ENCODE measurements at regions not wholly inside any gene's neighbourhood (a gene's known extent, or its start where the extent isn't known, plus 50 kb on each side); places are given as distances from the start of the nearest gene placed in this dataset.

DNA sequence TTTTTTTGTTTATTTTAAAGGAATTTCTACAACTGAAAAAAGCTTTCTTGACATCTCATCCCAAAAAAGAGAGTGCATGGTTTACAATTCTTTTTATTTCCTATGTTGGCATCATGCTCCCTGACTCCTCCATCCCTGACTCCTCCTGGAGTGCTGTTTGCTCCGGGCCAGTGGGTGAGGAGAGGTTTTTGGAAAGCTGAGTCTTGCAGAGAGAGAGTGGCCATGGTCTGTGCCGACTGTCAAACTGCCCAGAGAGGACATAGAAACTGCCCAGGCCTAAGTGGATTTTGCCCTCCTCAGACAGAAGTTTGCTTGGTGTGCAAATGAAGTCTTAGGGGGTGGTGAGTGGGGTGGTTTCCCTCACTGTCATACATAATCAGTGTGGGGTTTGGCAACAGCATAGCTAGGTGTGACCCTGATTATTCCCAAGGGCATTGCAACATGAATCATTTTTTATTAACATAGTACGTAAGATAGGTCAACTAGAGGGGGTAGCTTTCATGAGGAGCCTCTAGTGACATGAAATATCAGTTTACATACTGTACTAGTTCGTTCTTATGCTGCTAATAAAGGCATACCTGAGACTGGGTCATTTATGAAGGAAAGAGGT, 179.8 kb upstream of the UBL3 start:
- H3K4me1 Mint-ChIP-seq (ENCODE audit: unreplicated experiment), result peaks cover 33% of the 10 kb centered on the region
- H3K27ac Mint-ChIP-seq (ENCODE audit: unreplicated experiment), result no peak overlapping the region
- no peak overlapping the region for H3K4me3 Mint-ChIP-seq (ENCODE audit: unreplicated experiment)
- H3K36me3 Mint-ChIP-seq (ENCODE audit: unreplicated experiment), result no peaks in the 10 kb centered on the region
- TF ChIP-seq CTCF (IDR thresholded peaks at IDR 0.05), result no peak
- no peaks in the 10 kb centered on the region for H3K9me3 Mint-ChIP-seq (ENCODE audit: unreplicated experiment)
- no peaks in the 10 kb centered on the region for H3K27me3 Mint-ChIP-seq (ENCODE audit: unreplicated experiment)
- no peak for DNase-seq (ENCODE audit: extremely low spot score, unreplicated experiment)

DNA sequence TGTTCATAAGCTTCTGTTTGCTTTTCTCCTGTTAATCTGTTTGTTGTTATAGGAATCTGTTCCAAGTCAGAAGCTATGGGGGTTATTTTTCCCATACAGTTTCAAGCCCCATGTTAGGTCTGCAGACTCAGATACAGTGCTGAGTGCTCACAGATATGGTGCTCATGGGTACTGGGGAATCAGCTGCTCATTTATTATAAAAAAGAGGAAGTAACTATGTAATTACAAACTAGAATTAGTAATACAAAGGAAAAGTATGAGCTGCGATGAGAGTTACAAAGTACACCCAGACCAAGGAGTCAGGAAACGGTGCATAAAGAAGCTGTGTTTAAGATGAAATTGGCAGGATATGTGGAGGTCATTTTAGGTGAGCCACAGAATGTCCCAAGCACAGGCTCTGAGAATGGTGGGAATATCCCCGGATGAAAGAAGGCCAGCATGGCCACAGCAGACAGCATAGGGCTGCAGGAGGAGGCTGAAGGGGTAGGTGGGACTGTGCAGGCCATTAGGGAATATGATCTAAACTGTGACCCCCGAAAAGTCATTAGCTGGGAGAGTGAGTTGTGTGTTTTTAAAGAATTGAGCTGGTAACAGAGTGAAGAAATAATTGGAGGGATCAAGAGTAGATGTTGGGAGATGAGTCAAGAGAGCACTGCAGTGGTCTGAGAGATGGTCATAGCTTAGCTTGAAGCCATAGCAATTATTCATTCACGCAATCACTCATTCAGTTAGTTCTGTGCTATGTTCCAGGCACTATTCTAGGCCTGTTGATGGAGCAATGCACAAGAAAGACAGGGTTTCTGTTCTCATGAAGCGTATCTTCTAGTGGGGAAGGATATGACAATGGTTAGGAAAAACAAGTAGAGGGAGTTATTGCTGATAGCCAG, 177.4 kb upstream of the UBL3 start:
- H3K27ac Mint-ChIP-seq (ENCODE audit: unreplicated experiment), result no peak overlapping the region
- no peaks in the 10 kb centered on the region for H3K9me3 Mint-ChIP-seq (ENCODE audit: unreplicated experiment)
- H3K36me3 Mint-ChIP-seq (ENCODE audit: unreplicated experiment), result no peaks in the 10 kb centered on the region
- no peak overlapping the region for H3K4me3 Mint-ChIP-seq (ENCODE audit: unreplicated experiment)
- H3K27me3 Mint-ChIP-seq (ENCODE audit: unreplicated experiment), result no peaks in the 10 kb centered on the region
- H3K4me1 Mint-ChIP-seq (ENCODE audit: unreplicated experiment), result peaks cover 20% of the 10 kb centered on the region
- no peak for DNase-seq (ENCODE audit: extremely low spot score, unreplicated experiment)
- no peak for TF ChIP-seq CTCF (IDR thresholded peaks at IDR 0.05)

GRCh38 chr13:30026909-30027308, 176.5 kb upstream of the UBL3 start:
- Mint-ChIP-seq H3K36me3 (ENCODE audit: unreplicated experiment) (no peaks in the 10 kb centered on the region), H3K27me3 (ENCODE audit: unreplicated experiment) (no peaks in the 10 kb centered on the region), H3K27ac (ENCODE audit: unreplicated experiment) (no peak overlapping the region), H3K9me3 (ENCODE audit: unreplicated experiment) (no peaks in the 10 kb centered on the region), H3K4me1 (ENCODE audit: unreplicated experiment) (peaks cover 18% of the 10 kb centered on the region), H3K4me3 (ENCODE audit: unreplicated experiment) (no peak overlapping the region)
- TF ChIP-seq CTCF (IDR thresholded peaks at IDR 0.05), result no peak
- no peak for DNase-seq (ENCODE audit: extremely low spot score, unreplicated experiment)

DNA sequence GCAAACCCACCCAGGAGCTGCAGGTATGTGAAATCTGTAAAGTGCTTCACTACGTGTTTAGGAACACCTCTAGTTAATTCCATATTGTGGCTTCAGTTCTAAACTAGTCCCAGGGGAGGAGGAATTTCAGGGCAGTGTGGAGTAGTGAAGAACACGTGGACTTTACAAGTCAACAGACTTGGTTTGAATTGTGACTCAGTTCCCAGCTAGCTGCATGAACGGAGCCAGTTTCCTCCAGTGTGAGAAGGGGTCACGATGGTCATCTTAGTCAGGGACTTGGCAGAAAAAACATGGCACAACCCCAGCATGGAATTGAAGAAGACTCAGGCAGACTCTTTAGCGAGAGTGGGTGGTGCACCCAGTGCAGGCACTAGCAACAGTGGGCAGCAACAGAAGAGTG, 175.7 kb upstream of the UBL3 start:
- Mint-ChIP-seq H3K27me3 (ENCODE audit: unreplicated experiment) (no peaks in the 10 kb centered on the region), H3K4me1 (ENCODE audit: unreplicated experiment) (peaks cover 21% of the 10 kb centered on the region), H3K4me3 (ENCODE audit: unreplicated experiment) (no peak overlapping the region), H3K27ac (ENCODE audit: unreplicated experiment) (no peak overlapping the region), H3K36me3 (ENCODE audit: unreplicated experiment) (no peaks in the 10 kb centered on the region), H3K9me3 (ENCODE audit: unreplicated experiment) (no peaks in the 10 kb centered on the region)
- TF ChIP-seq CTCF (IDR thresholded peaks at IDR 0.05), result no peak
- no peak for DNase-seq (ENCODE audit: extremely low spot score, unreplicated experiment)

DNA sequence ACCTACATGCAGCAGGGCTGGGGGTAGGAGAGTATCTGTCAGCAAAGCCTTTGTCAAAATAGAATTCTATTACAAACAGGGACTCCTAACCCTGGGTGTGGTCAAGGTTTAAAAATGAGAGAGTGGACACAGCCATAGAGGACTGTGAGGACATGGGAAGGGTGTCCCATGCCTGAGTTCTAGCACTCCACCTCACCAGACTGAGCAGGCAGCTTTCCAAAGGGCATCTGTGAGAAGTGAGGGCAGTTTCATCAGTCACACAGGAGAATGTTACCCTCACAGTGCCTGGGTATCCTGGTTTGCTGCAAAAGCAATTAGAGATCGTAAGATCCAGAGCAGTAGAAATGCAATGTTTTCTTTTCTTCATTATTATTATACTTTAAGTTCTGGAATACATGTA, 174.9 kb upstream of the UBL3 start:
- no peak overlapping the region for H3K4me3 Mint-ChIP-seq (ENCODE audit: unreplicated experiment)
- H3K4me1 Mint-ChIP-seq (ENCODE audit: unreplicated experiment), result peaks cover 28% of the 10 kb centered on the region
- no peak for TF ChIP-seq CTCF (IDR thresholded peaks at IDR 0.05)
- H3K27me3 Mint-ChIP-seq (ENCODE audit: unreplicated experiment), result no peaks in the 10 kb centered on the region
- H3K36me3 Mint-ChIP-seq (ENCODE audit: unreplicated experiment), result no peaks in the 10 kb centered on the region
- no peaks in the 10 kb centered on the region for H3K9me3 Mint-ChIP-seq (ENCODE audit: unreplicated experiment)
- no peak overlapping the region for H3K27ac Mint-ChIP-seq (ENCODE audit: unreplicated experiment)
- no peak for DNase-seq (ENCODE audit: extremely low spot score, unreplicated experiment)

All from osteocyte (in vitro differentiated cells).